Activated T-helper 2 cell treated with anti-CD3 and anti-CD28 coated beads, Interferon-gamma antibody, Interleukin-2, Interleukin-4, amounts not matched to agents 10 μg/mL and 5 μg/mL and 100 μg/mL, durations not matched to agents 14 hours and 24 hours and 36 hours (primary cell): ENCODE measurements at regions not wholly inside any gene's neighbourhood (a gene's known extent, or its start where the extent isn't known, plus 50 kb on each side); places are given as distances from the start of the nearest gene placed in this dataset.

Experiments used
- DNase-seq: peaks from one replicate; pipeline ENCODE4 v3.0.0; 2021; ENCODE audit warnings: low spot score
- H3K27ac Mint-ChIP-seq: one replicate; pipeline ENCODE4 v1.8.0; 2021; ENCODE audit warnings: mixed read lengths
- H3K27me3 Mint-ChIP-seq: one replicate; pipeline ENCODE4 v1.8.0; 2021; ENCODE audit warnings: low read depth, mixed read lengths
- H3K36me3 Mint-ChIP-seq: one replicate; pipeline ENCODE4 v1.8.0; 2021; ENCODE audit warnings: low read depth, mixed read lengths
- H3K4me1 Mint-ChIP-seq: one replicate; pipeline ENCODE4 v1.8.0; 2021; ENCODE audit warnings: low read depth, mixed read lengths
- H3K4me3 Mint-ChIP-seq: one replicate; pipeline ENCODE4 v1.8.0; 2021; ENCODE audit warnings: low read depth, mild to moderate bottlenecking, moderate library complexity, mixed read lengths
- H3K9me3 Mint-ChIP-seq: one replicate; pipeline ENCODE4 v1.8.0; 2021; ENCODE audit warnings: mixed read lengths
- intact Hi-C: fragments of 100-400 bp; cut with micrococcal nuclease; formaldehyde crosslinking; loops from one replicate; pipeline ENCODE4 v1.15.1; 2023

GRCh38 chr4:38453253-38453881, 210.6 kb upstream of the KLF3 start:
- H3K27me3 Mint-ChIP-seq, result peaks cover 7% of the 10 kb centered on the region
- no peak overlapping the region for H3K27ac Mint-ChIP-seq
- no peak overlapping the region for H3K4me3 Mint-ChIP-seq
- no peak for DNase-seq
- peaks cover 17% of the 10 kb centered on the region for H3K9me3 Mint-ChIP-seq
- peaks cover 17% of the 10 kb centered on the region for H3K36me3 Mint-ChIP-seq
- intact Hi-C loops, result loop anchor here (5.0 to 10.0 kb wide), 3 partner anchors 279 to 561 kb away; partner anchors contain the start of gene TBC1D1
- H3K4me1 Mint-ChIP-seq, result peaks cover 45% of the 10 kb centered on the region

GRCh38 chr4:38454284-38454683, 209.7 kb upstream of the KLF3 start:
- H3K36me3 Mint-ChIP-seq, result peaks cover 16% of the 10 kb centered on the region
- peaks cover 45% of the 10 kb centered on the region for H3K4me1 Mint-ChIP-seq
- H3K27me3 Mint-ChIP-seq, result peaks cover 12% of the 10 kb centered on the region
- H3K4me3 Mint-ChIP-seq, result no peak overlapping the region
- peaks cover 16% of the 10 kb centered on the region for H3K9me3 Mint-ChIP-seq
- no peak overlapping the region for H3K27ac Mint-ChIP-seq
- no peak for DNase-seq
- intact Hi-C loops, result loop anchor here (5.0 to 10.0 kb wide), 3 partner anchors 279 to 562 kb away; partner anchors contain the start of gene TBC1D1

- Mint-ChIP-seq H3K4me1 (peaks cover 45% of the 10 kb centered on the region), H3K27me3 (peaks cover 12% of the 10 kb centered on the region), H3K9me3 (peaks cover 11% of the 10 kb centered on the region), H3K36me3 (peaks cover 13% of the 10 kb centered on the region), H3K27ac (peak overlapping the region; percentile 74), H3K4me3 (no peak overlapping the region)
- DNase-seq, result no peak
- intact Hi-C loops, result loop anchor here (1.0 to 10.0 kb wide), 6 partner anchors 52 to 320 kb away; no protein-coding TSS in a partner anchor
Observed at GRCh38 chr4:38455092-38455862, 208.7 kb upstream of the KLF3 start.

- peaks cover 13% of the 10 kb centered on the region for H3K36me3 Mint-ChIP-seq
- peak overlapping the region; percentile 74 for H3K27ac Mint-ChIP-seq
- H3K4me3 Mint-ChIP-seq, result no peak overlapping the region
Observed at GRCh38 chr4:38456096-38456495, 207.9 kb upstream of the KLF3 start.

GRCh38 chr4:38461342-38461741, 202.7 kb upstream of the KLF3 start:
- intact Hi-C loops, result no loop called here
- Mint-ChIP-seq H3K4me3 (no peak overlapping the region), H3K4me1 (peaks cover 3% of the 10 kb centered on the region), H3K9me3 (no peaks in the 10 kb centered on the region), H3K27ac (no peak overlapping the region), H3K36me3 (no peaks in the 10 kb centered on the region), H3K27me3 (peaks cover 12% of the 10 kb centered on the region)
- no peak for DNase-seq

More at GRCh38 chr4:38456096-38456495, 207.9 kb upstream of the KLF3 start:
- DNase-seq, result no peak
- Mint-ChIP-seq H3K27me3 (peaks cover 12% of the 10 kb centered on the region), H3K4me1 (peaks cover 45% of the 10 kb centered on the region), H3K9me3 (peaks cover 11% of the 10 kb centered on the region)
- intact Hi-C loops, result loop anchor here (5.0 to 10.0 kb wide), 3 partner anchors 51 to 321 kb away; no protein-coding TSS in a partner anchor

- no peak overlapping the region for H3K4me3 Mint-ChIP-seq
- no peak for DNase-seq
- peaks cover 5% of the 10 kb centered on the region for H3K27me3 Mint-ChIP-seq
- peaks cover 9% of the 10 kb centered on the region for H3K9me3 Mint-ChIP-seq
- H3K36me3 Mint-ChIP-seq, result peaks cover 4% of the 10 kb centered on the region
- H3K27ac Mint-ChIP-seq, result no peak overlapping the region
- no peaks in the 10 kb centered on the region for H3K4me1 Mint-ChIP-seq
- intact Hi-C loops, result no loop called here
Observed at GRCh38 chr4:38462367-38463055, 201.5 kb upstream of the KLF3 start.

- peaks cover 9% of the 10 kb centered on the region for H3K9me3 Mint-ChIP-seq
- DNase-seq, result no peak
- H3K27me3 Mint-ChIP-seq, result peaks cover 5% of the 10 kb centered on the region
- H3K36me3 Mint-ChIP-seq, result peaks cover 4% of the 10 kb centered on the region
- no peaks in the 10 kb centered on the region for H3K4me1 Mint-ChIP-seq
- H3K4me3 Mint-ChIP-seq, result no peak overlapping the region
- intact Hi-C loops, result no loop called here
- H3K27ac Mint-ChIP-seq, result no peak overlapping the region
Observed at GRCh38 chr4:38463268-38463958, 200.6 kb upstream of the KLF3 start.

- DNase-seq, result no peak
- no peak overlapping the region for H3K4me3 Mint-ChIP-seq
- intact Hi-C loops, result no loop called here
- no peaks in the 10 kb centered on the region for H3K27me3 Mint-ChIP-seq
- H3K4me1 Mint-ChIP-seq, result no peaks in the 10 kb centered on the region
- H3K27ac Mint-ChIP-seq, result no peak overlapping the region
- H3K36me3 Mint-ChIP-seq, result peaks cover 4% of the 10 kb centered on the region
- peaks cover 9% of the 10 kb centered on the region for H3K9me3 Mint-ChIP-seq
Observed at GRCh38 chr4:38464328-38464727, 199.7 kb upstream of the KLF3 start.

GRCh38 chr4:38466401-38466800, 197.6 kb upstream of the KLF3 start:
- H3K27ac Mint-ChIP-seq, result no peak overlapping the region
- intact Hi-C loops, result no loop called here
- no peak for DNase-seq
- H3K36me3 Mint-ChIP-seq, result peaks cover 4% of the 10 kb centered on the region
- H3K4me1 Mint-ChIP-seq, result no peaks in the 10 kb centered on the region
- no peaks in the 10 kb centered on the region for H3K27me3 Mint-ChIP-seq
- H3K4me3 Mint-ChIP-seq, result no peak overlapping the region
- peaks cover 9% of the 10 kb centered on the region for H3K9me3 Mint-ChIP-seq

GRCh38 chr4:38467296-38467695, 196.7 kb upstream of the KLF3 start:
- no peak for DNase-seq
- Mint-ChIP-seq H3K27ac (no peak overlapping the region), H3K27me3 (no peaks in the 10 kb centered on the region), H3K4me3 (no peak overlapping the region), H3K9me3 (peaks cover 9% of the 10 kb centered on the region), H3K4me1 (no peaks in the 10 kb centered on the region), H3K36me3 (peaks cover 4% of the 10 kb centered on the region)
- intact Hi-C loops, result no loop called here

GRCh38 chr4:38468339-38468866, 195.6 kb upstream of the KLF3 start:
- H3K27ac Mint-ChIP-seq, result no peak overlapping the region
- no peak overlapping the region for H3K4me3 Mint-ChIP-seq
- peaks cover 4% of the 10 kb centered on the region for H3K36me3 Mint-ChIP-seq
- peaks cover 9% of the 10 kb centered on the region for H3K9me3 Mint-ChIP-seq
- intact Hi-C loops, result no loop called here
- no peak for DNase-seq
- no peaks in the 10 kb centered on the region for H3K4me1 Mint-ChIP-seq
- H3K27me3 Mint-ChIP-seq, result no peaks in the 10 kb centered on the region

GRCh38 chr4:38469410-38469809, 194.6 kb upstream of the KLF3 start:
- H3K4me3 Mint-ChIP-seq, result no peak overlapping the region
- no peaks in the 10 kb centered on the region for H3K27me3 Mint-ChIP-seq
- peaks cover 4% of the 10 kb centered on the region for H3K36me3 Mint-ChIP-seq
- H3K27ac Mint-ChIP-seq, result no peak overlapping the region
- intact Hi-C loops, result no loop called here
- peaks cover 9% of the 10 kb centered on the region for H3K9me3 Mint-ChIP-seq
- no peaks in the 10 kb centered on the region for H3K4me1 Mint-ChIP-seq
- no peak for DNase-seq
